HEK293 (cell line): ENCODE measurements at regions not wholly inside any gene's neighbourhood (a gene's known extent, or its start where the extent isn't known, plus 50 kb on each side); places are given as distances from the start of the nearest gene placed in this dataset.

Experiments
- CTCF ChIA-PET: fragments of 350-600 bp; formaldehyde crosslinking; extraction: SDS; loops from one replicate; lab custom pipeline; 2021; ENCODE audit warnings: antibody characterized with exemption; lab: Yijun Ruan, JAX
- POLR2A ChIA-PET: fragments of 300-600 bp; formaldehyde crosslinking; extraction: SDS; loops from one replicate; lab custom pipeline; 2020; ENCODE audit warnings: antibody characterized with exemption, inconsistent platforms; lab: Yijun Ruan, JAX
- H3K27ac ChIP-seq: fragments of 200-500 bp; sonication (Bioruptor generic); 2 replicates; pipeline ENCODE4 v1.5.1; 2014; ENCODE audit warnings: low read depth, low read length, control low read depth, inconsistent platforms; ENCODE audit errors: extremely low read depth
- H3K36me3 ChIP-seq, 2 experiments: fragments of 200-500 bp in 1 of 2; sonication (Bioruptor generic) in 1 of 2; 1 replicate in 1 of 2; 2 replicates in 1 of 2; pipeline ENCODE4 v1.5.1; 2014 to 2017; ENCODE audit warnings: inconsistent platforms in 2 of 2, low read length in 2 of 2; ENCODE audit not compliant: control insufficient read depth in 2 of 2, insufficient read depth in 1 of 2
- H3K4me1 ChIP-seq: fragments of 200-500 bp; sonication (Bioruptor generic); 2 replicates; pipeline ENCODE4 v1.5.1; 2014; ENCODE audit warnings: mild to moderate bottlenecking, low read length, inconsistent platforms; ENCODE audit not compliant: control insufficient read depth, insufficient read depth
- H3K4me3 ChIP-seq: 2 replicates; pipeline ENCODE4 v1.5.1; 2011; ENCODE audit warnings: low read depth, mild to moderate bottlenecking, control low read depth, low read length, moderate library complexity
- H3K9me3 ChIP-seq: fragments of 200-500 bp; sonication (Bioruptor generic); 2 replicates; pipeline ENCODE4 v1.5.1; 2014; ENCODE audit warnings: low read depth, low read length, inconsistent platforms; ENCODE audit not compliant: control insufficient read depth, insufficient read depth
- FEZF1 ChIP-seq: fragments of 450-650 bp; formaldehyde crosslinking; IDR thresholded peaks from 2 replicates; pipeline ENCODE4 v1.5.1; 2016; ENCODE audit warnings: missing biosample characterization, missing genetic modification characterization
- GLI2 ChIP-seq: fragments of 450-650 bp; formaldehyde crosslinking; IDR thresholded peaks from 2 replicates; pipeline ENCODE4; 2017; ENCODE audit warnings: missing biosample characterization, missing genetic modification characterization, low read depth, borderline replicate concordance
- KLF8 ChIP-seq: fragments of 450-650 bp; formaldehyde crosslinking; IDR thresholded peaks from 2 replicates; pipeline ENCODE4 v1.5.1; 2016; ENCODE audit warnings: missing biosample characterization, missing genetic modification characterization
- OSR2 ChIP-seq: fragments of 450-650 bp; formaldehyde crosslinking; IDR thresholded peaks from 2 replicates; pipeline ENCODE4 v1.5.1; 2016; ENCODE audit warnings: missing biosample characterization, missing genetic modification characterization
- REPIN1 ChIP-seq: fragments of 450-650 bp; formaldehyde crosslinking; IDR thresholded peaks from 2 replicates; pipeline ENCODE4 v1.5.1; 2017; ENCODE audit warnings: missing biosample characterization, missing genetic modification characterization, low read depth
- TCF7L2 ChIP-seq: IDR thresholded peaks from 2 replicates; pipeline ENCODE4 v1.6.1; 2011; ENCODE audit warnings: low read depth, mild to moderate bottlenecking, inconsistent platforms, low read length, moderate library complexity, borderline replicate concordance
- ZBTB11 ChIP-seq: fragments of 450-650 bp; formaldehyde crosslinking; conservative IDR thresholded peaks from 2 replicates; pipeline ENCODE4 v1.5.1; 2016; ENCODE audit warnings: low read depth, missing biosample characterization, missing genetic modification characterization
- ZFHX2 ChIP-seq: fragments of 450-650 bp; formaldehyde crosslinking; conservative IDR thresholded peaks from 2 replicates; pipeline ENCODE4 v1.5.1; 2016; ENCODE audit warnings: missing biosample characterization, missing genetic modification characterization
- ZNF239 ChIP-seq: fragments of 450-650 bp; formaldehyde crosslinking; IDR thresholded peaks from 2 replicates; pipeline ENCODE4 v1.5.1; 2016; ENCODE audit warnings: missing biosample characterization, missing genetic modification characterization
- ZNF266 ChIP-seq: fragments of 450-650 bp; formaldehyde crosslinking; IDR thresholded peaks from 2 replicates; pipeline ENCODE4 v1.5.1; 2016; ENCODE audit warnings: missing biosample characterization, missing genetic modification characterization, low read depth
- ZNF292 ChIP-seq: fragments of 450-650 bp; formaldehyde crosslinking; IDR thresholded peaks from 2 replicates; pipeline ENCODE4 v1.5.1; 2016; ENCODE audit warnings: low read depth, missing biosample characterization, missing genetic modification characterization, borderline replicate concordance
- ZNF335 ChIP-seq: fragments of 450-650 bp; formaldehyde crosslinking; conservative IDR thresholded peaks from 2 replicates; pipeline ENCODE4 v1.5.1; 2016; ENCODE audit warnings: missing biosample characterization, missing genetic modification characterization
- ZNF433 ChIP-seq: fragments of 450-650 bp; formaldehyde crosslinking; IDR thresholded peaks from 2 replicates; pipeline ENCODE4 v1.5.1; 2016; ENCODE audit warnings: missing biosample characterization, missing genetic modification characterization, low read depth
- ZNF626 ChIP-seq: fragments of 450-650 bp; sonication (Bioruptor Pico); formaldehyde crosslinking; IDR thresholded peaks from 2 replicates; pipeline ENCODE4 v1.5.1; 2018; ENCODE audit warnings: missing biosample characterization, missing genetic modification characterization, inconsistent platforms
- ZNF785 ChIP-seq: fragments of 450-650 bp; formaldehyde crosslinking; IDR thresholded peaks from 2 replicates; pipeline ENCODE4 v1.5.1; 2016; ENCODE audit warnings: missing biosample characterization, missing genetic modification characterization
- TF ChIP-seq, protein P1 (sequence below): fragments of 450-650 bp; formaldehyde crosslinking; IDR thresholded peaks from 2 replicates; pipeline ENCODE4 v1.5.1; 2016; ENCODE audit warnings: missing biosample characterization, missing genetic modification characterization
- TF ChIP-seq, protein P2 (sequence below): fragments of 450-650 bp; formaldehyde crosslinking; IDR thresholded peaks from 2 replicates; pipeline ENCODE4 v1.5.1; 2017; ENCODE audit warnings: missing biosample characterization, missing genetic modification characterization
- TF ChIP-seq, protein P3 (sequence below): fragments of 450-650 bp; IDR thresholded peaks from 2 replicates; pipeline ENCODE4 v1.5.1; 2018; ENCODE audit warnings: missing biosample characterization, missing genetic modification characterization
- TF ChIP-seq, protein P4 (sequence below): fragments of 450-650 bp; formaldehyde crosslinking; IDR thresholded peaks from 2 replicates; pipeline ENCODE4 v1.5.1; 2016; ENCODE audit warnings: missing biosample characterization, missing genetic modification characterization

DNA sequence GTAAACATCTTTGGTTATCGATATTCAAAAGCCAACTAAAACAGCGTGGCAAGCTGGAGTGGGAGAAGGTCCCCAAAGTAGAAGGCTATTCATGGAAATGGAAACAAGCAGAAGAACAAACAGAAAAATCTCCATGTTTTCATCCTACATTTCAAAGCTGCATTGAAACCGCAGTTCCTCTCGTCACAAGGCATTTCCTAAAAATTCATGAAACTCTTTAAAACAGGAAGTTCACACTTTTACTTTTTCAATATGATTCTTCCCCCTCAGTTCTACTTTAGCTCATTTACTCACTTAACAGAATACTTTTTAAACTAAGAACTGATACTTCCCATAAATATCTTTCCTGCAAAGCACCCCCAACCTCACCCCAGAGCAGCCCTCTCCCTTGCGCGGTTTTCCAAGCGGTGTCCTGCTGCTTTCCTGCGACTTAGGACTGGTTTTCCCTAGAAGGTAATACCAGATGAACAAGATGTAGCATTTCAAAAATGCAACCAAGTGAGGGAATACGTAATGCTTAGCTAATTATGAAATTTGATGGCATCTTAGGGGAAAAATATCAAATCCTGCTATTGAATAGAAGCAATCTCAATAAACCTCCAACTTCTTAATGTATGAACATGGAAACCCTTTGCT, 228.3 kb upstream of the PKN2 start (continued):
- TF ChIP-seq ZNF785 (tag by site-specific recombination) = no peak
- no peak for TF ChIP-seq TCF7L2
- TF ChIP-seq, protein P1, sequence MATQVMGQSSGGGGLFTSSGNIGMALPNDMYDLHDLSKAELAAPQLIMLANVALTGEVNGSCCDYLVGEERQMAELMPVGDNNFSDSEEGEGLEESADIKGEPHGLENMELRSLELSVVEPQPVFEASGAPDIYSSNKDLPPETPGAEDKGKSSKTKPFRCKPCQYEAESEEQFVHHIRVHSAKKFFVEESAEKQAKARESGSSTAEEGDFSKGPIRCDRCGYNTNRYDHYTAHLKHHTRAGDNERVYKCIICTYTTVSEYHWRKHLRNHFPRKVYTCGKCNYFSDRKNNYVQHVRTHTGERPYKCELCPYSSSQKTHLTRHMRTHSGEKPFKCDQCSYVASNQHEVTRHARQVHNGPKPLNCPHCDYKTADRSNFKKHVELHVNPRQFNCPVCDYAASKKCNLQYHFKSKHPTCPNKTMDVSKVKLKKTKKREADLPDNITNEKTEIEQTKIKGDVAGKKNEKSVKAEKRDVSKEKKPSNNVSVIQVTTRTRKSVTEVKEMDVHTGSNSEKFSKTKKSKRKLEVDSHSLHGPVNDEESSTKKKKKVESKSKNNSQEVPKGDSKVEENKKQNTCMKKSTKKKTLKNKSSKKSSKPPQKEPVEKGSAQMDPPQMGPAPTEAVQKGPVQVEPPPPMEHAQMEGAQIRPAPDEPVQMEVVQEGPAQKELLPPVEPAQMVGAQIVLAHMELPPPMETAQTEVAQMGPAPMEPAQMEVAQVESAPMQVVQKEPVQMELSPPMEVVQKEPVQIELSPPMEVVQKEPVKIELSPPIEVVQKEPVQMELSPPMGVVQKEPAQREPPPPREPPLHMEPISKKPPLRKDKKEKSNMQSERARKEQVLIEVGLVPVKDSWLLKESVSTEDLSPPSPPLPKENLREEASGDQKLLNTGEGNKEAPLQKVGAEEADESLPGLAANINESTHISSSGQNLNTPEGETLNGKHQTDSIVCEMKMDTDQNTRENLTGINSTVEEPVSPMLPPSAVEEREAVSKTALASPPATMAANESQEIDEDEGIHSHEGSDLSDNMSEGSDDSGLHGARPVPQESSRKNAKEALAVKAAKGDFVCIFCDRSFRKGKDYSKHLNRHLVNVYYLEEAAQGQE (tag by site-specific recombination) = no peak
- no peak for TF ChIP-seq ZNF292
- TF ChIP-seq KLF8 = no peak
- no peak for TF ChIP-seq GLI2 (tag by site-specific recombination)

- POLR2A ChIA-PET = no interaction called here
- Histone ChIP-seq H3K4me3 (no peak overlapping the region), H3K27ac (no peak overlapping the region), H3K36me3 (no peaks in the 10 kb centered on the region), H3K4me1 (no peaks in the 10 kb centered on the region), H3K9me3 (no peaks in the 10 kb centered on the region)
- CTCF ChIA-PET = no interaction called here
- 0 out of 2 replicates have a peak, but pooled peaks have one; percentile 37 for TF ChIP-seq ZNF239 (tag by site-specific recombination)
- TF ChIP-seq ZNF266 (tag by site-specific recombination) = 0 out of 2 replicates have a peak, but pooled peaks have one; percentile 40
- no peak for TF ChIP-seq ZNF433 (tag by site-specific recombination)
- no peak for TF ChIP-seq FEZF1 (tag by site-specific recombination)
- no peak for TF ChIP-seq ZNF626 (tag by site-specific recombination)
- TF ChIP-seq, protein P2, sequence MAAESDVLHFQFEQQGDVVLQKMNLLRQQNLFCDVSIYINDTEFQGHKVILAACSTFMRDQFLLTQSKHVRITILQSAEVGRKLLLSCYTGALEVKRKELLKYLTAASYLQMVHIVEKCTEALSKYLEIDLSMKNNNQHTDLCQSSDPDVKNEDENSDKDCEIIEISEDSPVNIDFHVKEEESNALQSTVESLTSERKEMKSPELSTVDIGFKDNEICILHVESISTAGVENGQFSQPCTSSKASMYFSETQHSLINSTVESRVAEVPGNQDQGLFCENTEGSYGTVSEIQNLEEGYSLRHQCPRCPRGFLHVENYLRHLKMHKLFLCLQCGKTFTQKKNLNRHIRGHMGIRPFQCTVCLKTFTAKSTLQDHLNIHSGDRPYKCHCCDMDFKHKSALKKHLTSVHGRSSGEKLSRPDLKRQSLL = no peak
- no peak for TF ChIP-seq ZFHX2 (tag by site-specific recombination)
- no peak for TF ChIP-seq ZNF335 (tag by site-specific recombination)
- TF ChIP-seq, protein P3, sequence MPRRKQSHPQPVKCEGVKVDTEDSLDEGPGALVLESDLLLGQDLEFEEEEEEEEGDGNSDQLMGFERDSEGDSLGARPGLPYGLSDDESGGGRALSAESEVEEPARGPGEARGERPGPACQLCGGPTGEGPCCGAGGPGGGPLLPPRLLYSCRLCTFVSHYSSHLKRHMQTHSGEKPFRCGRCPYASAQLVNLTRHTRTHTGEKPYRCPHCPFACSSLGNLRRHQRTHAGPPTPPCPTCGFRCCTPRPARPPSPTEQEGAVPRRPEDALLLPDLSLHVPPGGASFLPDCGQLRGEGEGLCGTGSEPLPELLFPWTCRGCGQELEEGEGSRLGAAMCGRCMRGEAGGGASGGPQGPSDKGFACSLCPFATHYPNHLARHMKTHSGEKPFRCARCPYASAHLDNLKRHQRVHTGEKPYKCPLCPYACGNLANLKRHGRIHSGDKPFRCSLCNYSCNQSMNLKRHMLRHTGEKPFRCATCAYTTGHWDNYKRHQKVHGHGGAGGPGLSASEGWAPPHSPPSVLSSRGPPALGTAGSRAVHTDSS (tag by site-specific recombination) = no peak
- TF ChIP-seq, protein P4, sequence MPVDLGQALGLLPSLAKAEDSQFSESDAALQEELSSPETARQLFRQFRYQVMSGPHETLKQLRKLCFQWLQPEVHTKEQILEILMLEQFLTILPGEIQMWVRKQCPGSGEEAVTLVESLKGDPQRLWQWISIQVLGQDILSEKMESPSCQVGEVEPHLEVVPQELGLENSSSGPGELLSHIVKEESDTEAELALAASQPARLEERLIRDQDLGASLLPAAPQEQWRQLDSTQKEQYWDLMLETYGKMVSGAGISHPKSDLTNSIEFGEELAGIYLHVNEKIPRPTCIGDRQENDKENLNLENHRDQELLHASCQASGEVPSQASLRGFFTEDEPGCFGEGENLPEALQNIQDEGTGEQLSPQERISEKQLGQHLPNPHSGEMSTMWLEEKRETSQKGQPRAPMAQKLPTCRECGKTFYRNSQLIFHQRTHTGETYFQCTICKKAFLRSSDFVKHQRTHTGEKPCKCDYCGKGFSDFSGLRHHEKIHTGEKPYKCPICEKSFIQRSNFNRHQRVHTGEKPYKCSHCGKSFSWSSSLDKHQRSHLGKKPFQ = peak; percentile 86
- TF ChIP-seq, protein P1 (tag by site-specific recombination) = no peak
- TF ChIP-seq REPIN1 (tag by site-specific recombination) = no peak
- TF ChIP-seq ZBTB11 (tag by site-specific recombination) = no peak
- no peak for TF ChIP-seq OSR2 (tag by site-specific recombination)
Measured at GRCh38 chr1:88457197-88457596, 226.9 kb upstream of the PKN2 start.
